Mesenchymal stem cell (in vitro differentiated cells and primary cell): ENCODE measurements at regions not wholly inside any gene's neighbourhood (a gene's known extent, or its start where the extent isn't known, plus 50 kb on each side); places are given as distances from the start of the nearest gene placed in this dataset.

Source experiments
- DNase-seq: peaks from one replicate; pipeline ENCODE4 v3.0.0-alpha.2; 2013
- H2AFZ ChIP-seq: one replicate; pipeline ENCODE4 v1.6.1; 2013; ENCODE audit warnings: low read depth, mild to moderate bottlenecking, control low read depth, inconsistent platforms, low read length, moderate library complexity
- H2AK5ac ChIP-seq: 2 replicates; pipeline ENCODE4 v1.6.1; 2013; ENCODE audit warnings: low read length, moderate library complexity, mild to moderate bottlenecking, inconsistent platforms; ENCODE audit not compliant: severe bottlenecking
- H2BK120ac ChIP-seq: one replicate; pipeline ENCODE4 v1.6.1; 2013; ENCODE audit warnings: low read depth, mild to moderate bottlenecking, inconsistent platforms, low read length, moderate library complexity
- H2BK12ac ChIP-seq, 2 experiments: one replicate each; pipeline ENCODE4 v1.6.1; 2013; ENCODE audit warnings: inconsistent platforms in 2 of 2, low read length in 2 of 2, mild to moderate bottlenecking in 2 of 2, moderate library complexity in 2 of 2, control low read depth in 1 of 2
- H2BK15ac ChIP-seq: one replicate; pipeline ENCODE4 v1.6.1; 2013; ENCODE audit warnings: mild to moderate bottlenecking, low read depth, inconsistent platforms; ENCODE audit not compliant: poor library complexity, severe bottlenecking
- H2BK5ac ChIP-seq: 2 replicates; pipeline ENCODE4 v1.6.1; 2013; ENCODE audit warnings: low read depth, mild to moderate bottlenecking, low read length, control low read depth, inconsistent platforms; ENCODE audit not compliant: poor library complexity, severe bottlenecking
- H3K14ac ChIP-seq, 2 experiments: one replicate each; pipeline ENCODE4 v1.6.1; 2013; ENCODE audit warnings: inconsistent platforms in 2 of 2, low read length in 2 of 2, control low read depth in 1 of 2, mild to moderate bottlenecking in 1 of 2, moderate library complexity in 1 of 2
- H3K18ac ChIP-seq, 2 experiments: one replicate each; pipeline ENCODE4 v1.6.1; 2013; ENCODE audit warnings: inconsistent platforms in 2 of 2, low read length in 2 of 2, control low read depth in 1 of 2, low read depth in 1 of 2, mild to moderate bottlenecking in 1 of 2
- H3K23ac ChIP-seq, 2 experiments: one replicate each; pipeline ENCODE4 v1.6.1; 2013; ENCODE audit warnings: inconsistent platforms in 2 of 2, low read length in 2 of 2, mild to moderate bottlenecking in 2 of 2, moderate library complexity in 2 of 2, control low read depth in 1 of 2
- H3K27ac ChIP-seq: 2 replicates; pipeline ENCODE4 v1.5.1; 2013; ENCODE audit warnings: mild to moderate bottlenecking, moderate library complexity, low read length, control low read depth, inconsistent platforms; ENCODE audit not compliant: poor library complexity, severe bottlenecking
- H3K27me3 ChIP-seq, 2 experiments: 2 replicates each; pipeline versions ENCODE4 v1.6.1 to v1.7.0; 2013; ENCODE audit warnings: low read length in 2 of 2, mild to moderate bottlenecking in 2 of 2, moderate library complexity in 2 of 2, control low read depth in 1 of 2, inconsistent platforms in 1 of 2; ENCODE audit not compliant: control insufficient read depth in 1 of 2, insufficient read depth in 1 of 2
- H3K36me3 ChIP-seq, 2 experiments: 2 replicates each; pipeline versions ENCODE4 v1.6.1 to v1.7.0; 2013; ENCODE audit warnings: low read length in 2 of 2, control low read depth in 1 of 2, inconsistent platforms in 1 of 2, low read depth in 1 of 2, mild to moderate bottlenecking in 1 of 2; ENCODE audit not compliant: insufficient read depth in 2 of 2, control insufficient read depth in 1 of 2
- H3K4ac ChIP-seq, 2 experiments: one replicate each; pipeline ENCODE4 v1.6.1; 2013; ENCODE audit warnings: inconsistent platforms in 2 of 2, low read length in 2 of 2, mild to moderate bottlenecking in 2 of 2, moderate library complexity in 2 of 2, control low read depth in 1 of 2, low read depth in 1 of 2
- H3K4me1 ChIP-seq: 2 replicates; pipeline ENCODE4 v1.6.1; 2013; ENCODE audit warnings: low read depth, low read length, control low read depth; ENCODE audit not compliant: control insufficient read depth, insufficient read depth
- H3K4me2 ChIP-seq: 2 replicates; pipeline ENCODE4 v1.6.1; 2013; ENCODE audit warnings: low read length, mild to moderate bottlenecking, inconsistent platforms; ENCODE audit not compliant: poor library complexity, severe bottlenecking
- H3K4me3 ChIP-seq, 2 experiments: 2 replicates each; pipeline versions ENCODE4 v1.5.1 to v1.7.0; 2013; ENCODE audit warnings: low read length in 2 of 2, mild to moderate bottlenecking in 2 of 2, control low read depth in 1 of 2, low read depth in 1 of 2; ENCODE audit not compliant: insufficient read depth in 1 of 2
- H3K79me1 ChIP-seq: replicated peaks from 2 replicates; pipeline ENCODE4 v1.6.1; 2013; ENCODE audit warnings: mild to moderate bottlenecking, control low read depth, low read length, inconsistent platforms; ENCODE audit not compliant: poor library complexity, severe bottlenecking
- H3K9ac ChIP-seq: 2 replicates; pipeline ENCODE4 v1.7.0; 2013; ENCODE audit warnings: mild to moderate bottlenecking, low read length, moderate library complexity
- H3K9me3 ChIP-seq: 2 replicates; pipeline ENCODE4 v1.7.0; 2013; ENCODE audit warnings: mild to moderate bottlenecking, low read length; ENCODE audit not compliant: control insufficient read depth
- H4K8ac ChIP-seq: one replicate; pipeline ENCODE4 v1.6.1; 2013; ENCODE audit warnings: inconsistent platforms, mild to moderate bottlenecking, low read length, moderate library complexity
- H4K91ac ChIP-seq: one replicate; pipeline ENCODE4 v1.6.1; 2013; ENCODE audit warnings: mild to moderate bottlenecking, low read length, inconsistent platforms
- WGBS: methylation state at CpG from one replicate; pipeline ENCODE4 v1.1.7; 2013; ENCODE audit warnings: mixed read lengths; 5-methylcytosine and 5-hydroxymethylcytosine counted together

DNA sequence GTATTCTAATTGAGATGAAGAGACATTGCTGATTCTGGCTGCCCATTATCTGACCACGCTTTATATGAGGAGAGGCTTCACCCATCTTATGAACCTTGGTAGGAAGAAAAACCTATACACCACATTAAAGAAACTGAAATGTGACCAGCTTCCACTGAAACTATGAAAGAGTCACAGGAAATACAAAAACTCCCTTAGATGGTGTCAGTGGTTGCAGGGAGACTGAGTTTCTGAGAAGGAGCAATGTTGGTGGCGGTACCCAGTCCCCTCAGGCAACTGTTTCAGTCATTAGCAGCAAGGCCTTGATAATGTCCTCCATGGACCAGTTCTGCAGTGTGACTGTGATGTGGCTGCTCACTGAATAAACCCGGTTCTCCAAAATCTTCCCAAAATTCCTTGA lies 110.5 kb upstream of the FTMT start:
- Histone ChIP-seq H3K27ac (no peak overlapping the region), H2BK12ac (no peak overlapping the region), H2AFZ (no peak overlapping the region), H2BK15ac (no peak overlapping the region), H3K4me2 (no peak overlapping the region), H3K4me3 (no peak overlapping the region), H3K18ac (no peak overlapping the region), H3K79me1 (no peaks in the 10 kb centered on the region), H3K9me3 (no peaks in the 10 kb centered on the region), H3K9ac (no peak overlapping the region), H2AK5ac (no peak overlapping the region), H3K14ac (no peak overlapping the region), H3K4ac (no peak overlapping the region), H2BK120ac (no peak overlapping the region), H2BK5ac (no peak overlapping the region), H3K23ac (no peak overlapping the region), H3K36me3 (no peaks in the 10 kb centered on the region), H4K8ac (no peak overlapping the region), H4K91ac (no peak overlapping the region), H3K27me3 (no peaks in the 10 kb centered on the region), H3K4me1 (no peaks in the 10 kb centered on the region)
- no peak for DNase-seq
- WGBS: 92% methylated on average over 2 of the region's 3 CpGs

GRCh38 chr5:121744577-121744976 lies 107.1 kb upstream of the FTMT start:
- Histone ChIP-seq H3K4ac (no peak overlapping the region), H3K4me1 (no peaks in the 10 kb centered on the region), H2BK5ac (no peak overlapping the region), H3K4me3 (no peak overlapping the region), H3K79me1 (no peaks in the 10 kb centered on the region), H3K18ac (no peak overlapping the region), H2BK12ac (no peak overlapping the region), H3K36me3 (no peaks in the 10 kb centered on the region), H2BK120ac (no peak overlapping the region), H2AK5ac (no peak overlapping the region), H3K27ac (no peak overlapping the region), H2AFZ (no peak overlapping the region), H3K23ac (no peak overlapping the region), H3K27me3 (no peaks in the 10 kb centered on the region), H3K9me3 (no peaks in the 10 kb centered on the region), H2BK15ac (no peak overlapping the region), H4K91ac (no peak overlapping the region), H3K4me2 (no peak overlapping the region), H3K9ac (no peak overlapping the region), H4K8ac (no peak overlapping the region), H3K14ac (no peak overlapping the region)
- DNase-seq: no peak

DNA sequence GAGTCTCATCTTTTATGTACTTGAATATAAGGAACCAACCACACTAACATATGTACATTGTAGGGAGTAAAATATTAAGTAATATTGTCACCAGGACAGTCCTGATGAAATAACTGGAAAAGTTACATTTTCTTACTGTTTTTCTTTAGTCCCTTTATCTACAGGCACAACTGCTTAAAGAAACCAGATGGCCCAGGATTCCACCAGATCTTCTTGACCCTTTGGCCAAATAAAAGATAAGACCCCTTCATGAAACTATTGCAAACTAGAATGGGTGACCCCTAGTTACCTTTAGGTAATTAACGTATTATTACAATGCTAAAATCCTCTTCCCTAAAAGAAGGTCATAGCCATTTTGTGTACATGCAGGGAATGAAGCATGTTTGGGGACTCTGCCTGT lies 106.3 kb upstream of the FTMT start:
- H3K36me3 ChIP-seq: no peaks in the 10 kb centered on the region
- no peaks in the 10 kb centered on the region for H3K4me1 ChIP-seq
- H3K4ac ChIP-seq: no peak overlapping the region
- H3K4me2 ChIP-seq: no peak overlapping the region
- H2AFZ ChIP-seq: no peak overlapping the region
- no peak overlapping the region for H4K8ac ChIP-seq
- no peak overlapping the region for H2BK12ac ChIP-seq
- no peak overlapping the region for H3K14ac ChIP-seq
- no peak overlapping the region for H3K9ac ChIP-seq
- H4K91ac ChIP-seq: no peak overlapping the region
- H2AK5ac ChIP-seq: no peak overlapping the region
- H2BK15ac ChIP-seq: no peak overlapping the region
- H3K27me3 ChIP-seq: no peaks in the 10 kb centered on the region
- no peak overlapping the region for H3K18ac ChIP-seq
- H3K4me3 ChIP-seq: no peak overlapping the region
- H3K9me3 ChIP-seq: no peaks in the 10 kb centered on the region
- H2BK120ac ChIP-seq: no peak overlapping the region
- no peak overlapping the region for H3K27ac ChIP-seq
- H2BK5ac ChIP-seq: no peak overlapping the region
- H3K23ac ChIP-seq: no peak overlapping the region
- DNase-seq: no peak
- H3K79me1 ChIP-seq: no peaks in the 10 kb centered on the region
- WGBS: 100% methylated on average over 1 of the region's 1 CpG

DNA sequence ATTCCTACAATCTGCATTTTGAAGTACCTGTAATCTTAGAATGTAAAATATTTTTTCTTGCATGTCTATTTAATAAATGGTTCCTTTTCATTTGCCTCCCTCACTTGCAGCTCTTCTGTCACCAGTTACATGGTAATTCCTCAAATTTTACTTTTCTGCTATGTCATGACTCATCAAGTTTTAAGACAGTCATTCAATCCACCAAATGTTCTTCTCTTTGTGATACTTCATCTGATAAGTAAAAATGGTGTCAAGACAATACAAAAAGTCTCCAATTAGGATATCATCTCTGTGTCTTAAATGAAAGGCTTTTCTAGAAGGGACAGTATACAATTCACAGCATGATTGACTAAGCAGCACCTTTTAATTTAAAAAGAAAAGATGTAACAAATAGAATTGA lies 104.9 kb upstream of the FTMT start:
- Histone ChIP-seq H2BK5ac (no peak overlapping the region), H3K27me3 (no peaks in the 10 kb centered on the region), H3K9me3 (no peaks in the 10 kb centered on the region), H2BK15ac (no peak overlapping the region), H2AK5ac (no peak overlapping the region), H2AFZ (no peak overlapping the region), H3K4me3 (no peak overlapping the region), H3K4ac (no peak overlapping the region), H4K8ac (no peak overlapping the region), H4K91ac (no peak overlapping the region), H3K27ac (no peak overlapping the region), H2BK12ac (no peak overlapping the region), H2BK120ac (no peak overlapping the region), H3K36me3 (no peaks in the 10 kb centered on the region), H3K14ac (no peak overlapping the region), H3K23ac (no peak overlapping the region), H3K4me2 (no peak overlapping the region), H3K79me1 (no peaks in the 10 kb centered on the region), H3K18ac (no peak overlapping the region), H3K9ac (no peak overlapping the region), H3K4me1 (no peaks in the 10 kb centered on the region)
- DNase-seq: no peak
